ENCODE measurements at regions not wholly inside any gene's neighbourhood (a gene's known extent, or its start where the extent isn't known, plus 50 kb on each side); places are given as distances from the start of the nearest gene placed in this dataset.
A peak's percentile ranks its signal among the peaks of the same experiment; 100 is the strongest.
"Not testable (repeated sequence)": the region's sequence is repeated elsewhere in the genome, so short reads cannot be mapped to it uniquely, and the experiment has no call there.

GRCh38 chr22:48495751-48496080, 1332.0 kb downstream of the BRD1 start:
- no peak for DNase-seq (ENCODE audit: low read depth in 2 of 3, low spot score in 2 of 3)

GRCh38 chr22:48494968-48495750, 1332.5 kb downstream of the BRD1 start:
- no peak for DNase-seq (ENCODE audit: low read depth in 2 of 3, low spot score in 2 of 3)

DNA sequence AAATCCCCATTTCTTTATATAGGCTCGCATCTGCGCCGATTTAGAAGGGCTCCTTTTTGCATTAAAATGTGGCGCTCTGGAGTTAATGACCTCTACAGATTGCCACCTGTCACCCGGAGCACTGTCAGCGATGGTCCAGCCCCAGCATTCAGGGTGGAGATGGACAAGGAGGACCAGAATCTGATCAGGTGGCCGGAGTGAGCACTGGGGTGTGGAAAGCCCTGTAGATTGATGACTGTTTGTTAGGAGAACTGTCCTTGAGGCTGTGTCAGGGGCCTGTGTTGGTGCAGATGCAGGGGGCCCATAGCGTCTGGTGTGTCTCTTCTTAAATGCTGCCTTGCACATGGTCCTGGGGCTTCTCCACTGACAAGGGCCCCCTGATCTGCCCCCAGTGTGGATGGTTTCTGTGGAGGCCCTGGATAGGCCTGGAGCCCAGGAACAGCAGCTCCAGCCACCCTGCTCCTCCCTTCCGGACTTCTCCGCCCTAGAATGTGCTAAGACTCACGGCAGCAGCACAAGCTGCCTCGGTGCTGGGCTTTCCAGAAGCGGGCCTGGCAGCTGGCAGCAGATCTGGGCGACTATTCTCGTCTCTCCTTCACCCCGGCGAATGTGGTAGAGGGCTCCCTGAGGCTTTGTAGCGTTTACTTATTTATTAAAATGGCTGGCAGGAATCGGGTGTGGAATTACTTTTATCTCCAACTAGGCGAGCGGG, 1333.3 kb downstream of the BRD1 start:
- DNase-seq (ENCODE audit: low read depth in 2 of 3, low spot score in 2 of 3): no peak

- no peak for DNase-seq (ENCODE audit: low read depth in 2 of 3, low spot score in 2 of 3)
These were observed 1333.9 kb downstream of the BRD1 start for GRCh38 chr22:48493733-48494132.

- DNase-seq (ENCODE audit: low read depth in 2 of 3, low spot score in 2 of 3): peak in 2 of 3 donors; percentile 71 to 78
These were observed 1335.0 kb downstream of the BRD1 start for GRCh38 chr22:48492366-48493320.

- DNase-seq (ENCODE audit: low read depth in 2 of 3, low spot score in 2 of 3): no peak
These were observed 1336.2 kb downstream of the BRD1 start for GRCh38 chr22:48491451-48491941.

DNA sequence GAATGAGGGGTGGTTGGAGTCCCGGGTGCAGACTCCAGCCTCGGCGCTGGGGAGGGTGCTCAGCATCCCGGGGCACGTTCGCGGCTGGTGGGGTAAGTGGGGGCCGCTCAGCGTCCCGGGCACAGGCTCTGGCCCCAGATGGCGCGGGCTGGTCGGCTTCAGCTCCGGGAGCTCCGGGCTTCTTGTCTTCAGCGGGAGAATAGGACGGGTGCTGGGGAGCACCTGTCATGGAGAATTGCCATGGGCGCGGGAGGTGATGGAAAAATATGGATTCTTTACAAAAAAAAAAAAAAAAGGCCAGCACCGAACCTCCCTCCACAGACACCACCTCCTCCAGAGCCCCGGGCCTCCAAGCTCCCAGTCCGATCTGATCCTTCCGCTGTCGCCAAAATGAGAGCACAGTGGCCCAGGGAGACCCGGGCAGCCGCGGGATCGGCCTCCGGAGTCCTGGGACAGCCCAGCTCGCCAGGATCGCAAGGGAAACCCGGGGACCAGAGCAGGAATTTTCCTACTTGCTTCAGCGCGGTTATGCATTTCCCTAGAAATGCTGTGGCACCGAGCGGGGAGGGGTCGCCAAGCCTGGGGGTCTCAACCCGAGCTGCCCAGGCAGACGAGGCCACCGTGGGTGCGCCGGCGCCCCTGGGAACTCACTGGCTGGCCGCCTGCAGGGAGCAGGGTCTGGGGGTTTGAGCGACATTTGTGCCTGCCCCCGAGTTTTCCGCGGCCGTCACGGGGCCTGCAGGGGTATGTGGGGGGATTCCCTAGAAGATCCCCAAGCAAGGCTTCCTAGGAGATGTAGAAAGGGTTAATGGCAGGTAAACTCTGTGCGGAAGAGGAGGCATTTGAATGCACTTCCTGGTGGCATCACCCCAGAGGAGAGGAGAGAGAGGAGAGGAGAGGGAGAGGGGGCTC, 1336.9 kb downstream of the BRD1 start:
- DNase-seq (ENCODE audit: low read depth in 2 of 3, low spot score in 2 of 3): no peak

DNA sequence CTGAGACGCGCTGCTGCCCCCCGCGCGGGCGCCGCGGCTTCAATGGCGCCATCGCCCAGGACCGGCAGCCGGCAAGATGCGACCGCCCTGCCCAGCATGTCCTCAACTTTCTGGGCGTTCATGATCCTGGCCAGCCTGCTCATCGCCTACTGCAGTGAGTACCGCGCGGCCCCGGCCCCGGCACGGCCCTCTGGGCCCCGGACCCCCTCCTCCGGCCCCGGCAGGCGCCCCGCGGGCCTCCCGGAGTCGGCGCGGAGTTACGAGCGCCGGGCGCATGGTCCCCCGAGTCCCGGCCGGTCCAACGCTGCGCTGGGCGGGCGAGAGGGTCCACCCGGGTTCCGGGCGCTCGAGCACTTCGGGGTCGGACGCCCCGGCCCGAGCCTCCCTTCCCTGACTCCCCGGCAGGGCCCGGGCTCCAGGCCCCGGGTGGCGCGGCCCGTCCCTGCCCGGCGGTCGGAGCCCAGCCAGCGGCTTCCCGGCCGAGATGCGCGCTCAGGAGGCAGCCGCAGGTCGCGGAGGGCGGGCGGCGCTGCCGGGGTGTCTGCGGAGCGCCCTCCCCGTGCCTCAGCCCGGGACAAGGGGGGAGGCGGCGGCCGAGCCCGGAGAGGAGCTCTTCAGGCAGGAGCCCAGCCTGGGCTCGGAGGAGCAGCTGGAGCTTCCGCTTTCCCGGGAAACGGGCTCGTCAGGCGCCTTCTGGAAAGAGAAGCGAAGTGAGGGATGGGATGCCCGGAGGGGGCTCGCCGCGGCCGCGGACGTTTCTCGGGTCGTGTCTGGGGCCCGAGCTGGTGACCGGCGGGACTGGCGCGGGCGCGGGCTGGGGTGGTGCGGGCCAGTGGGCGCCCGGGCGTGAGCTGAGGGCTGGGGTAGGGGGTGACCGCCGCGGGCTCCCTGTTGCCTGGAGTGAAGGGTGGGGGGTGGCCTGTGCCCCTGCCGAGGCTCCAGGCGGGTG, 1337.8 kb downstream of the BRD1 start:
- no peak for DNase-seq (ENCODE audit: low read depth in 2 of 3, low spot score in 2 of 3)

DNA sequence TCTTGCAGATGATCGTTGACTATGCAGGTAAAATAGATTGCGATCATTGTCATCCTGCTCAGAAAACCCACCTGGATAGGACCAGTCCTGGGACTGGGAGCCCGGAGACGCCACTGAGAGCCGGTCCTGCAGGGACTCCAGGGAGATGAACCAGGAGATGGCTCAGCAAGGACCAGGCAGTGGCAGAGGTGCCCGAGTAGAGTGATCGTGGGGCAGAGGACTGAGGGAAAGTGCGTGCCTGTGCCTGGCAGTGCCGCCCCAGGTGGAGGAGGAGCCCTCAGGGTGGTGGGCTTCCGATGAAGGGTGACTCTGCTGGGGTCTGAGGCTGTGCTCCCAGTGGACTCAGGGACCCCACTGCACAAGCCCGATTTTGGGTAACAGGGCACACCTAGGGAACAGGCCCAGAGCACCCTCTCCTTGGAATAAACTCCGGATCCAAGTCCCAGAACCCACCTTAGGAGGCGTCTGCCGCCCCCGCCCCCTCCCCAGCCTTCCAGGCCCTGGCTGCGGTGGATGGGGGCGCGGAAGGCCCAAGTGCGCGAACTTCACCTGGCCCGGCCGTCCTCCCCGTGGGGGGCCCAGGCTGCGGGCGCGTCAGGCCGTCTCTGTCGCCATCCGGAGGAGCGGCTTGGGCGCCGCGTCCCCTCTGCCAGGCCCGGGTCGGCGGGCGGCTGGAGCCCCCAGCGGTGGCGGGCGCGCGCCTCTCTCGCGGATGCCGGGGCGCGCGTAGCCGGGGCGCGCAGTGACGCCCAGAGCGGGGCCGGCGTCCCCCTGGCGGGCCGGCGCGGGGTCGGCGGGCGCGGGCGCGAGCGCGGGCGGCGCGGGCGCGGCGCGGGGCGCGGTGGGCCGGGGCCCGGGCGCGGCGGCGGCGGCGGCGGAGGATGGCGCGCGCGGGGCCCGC, 1338.8 kb downstream of the BRD1 start:
- no peak for DNase-seq (ENCODE audit: low read depth in 2 of 3, low spot score in 2 of 3)

- DNase-seq (ENCODE audit: low read depth in 2 of 3, low spot score in 2 of 3): no peak
These were observed 1339.5 kb downstream of the BRD1 start for GRCh38 chr22:48488149-48488551.

GRCh38 chr22:48486558-48486957, 1341.1 kb downstream of the BRD1 start:
- no peak for DNase-seq (ENCODE audit: low read depth in 2 of 3, low spot score in 2 of 3)

DNA sequence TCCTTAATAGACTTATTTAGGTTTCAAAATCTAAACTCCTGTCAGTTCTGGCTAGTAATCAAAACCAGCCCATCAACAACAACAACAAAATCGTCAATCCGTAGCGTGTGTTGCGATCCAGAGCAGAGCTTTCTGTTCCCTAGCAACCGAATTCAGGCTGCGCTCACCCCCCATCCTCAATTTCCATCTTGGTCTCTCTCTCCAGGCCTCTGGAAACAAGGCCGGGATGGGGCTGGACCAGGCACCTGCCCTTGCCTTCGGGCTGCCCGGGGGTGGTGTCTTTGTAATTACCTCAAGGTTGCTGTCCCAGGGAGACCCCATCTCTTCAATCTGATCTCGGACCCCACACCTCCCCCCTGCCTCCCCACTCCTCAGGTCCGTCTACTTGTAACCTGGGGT, 1341.5 kb downstream of the BRD1 start:
- no peak for DNase-seq (ENCODE audit: low read depth in 2 of 3, low spot score in 2 of 3)

- DNase-seq (ENCODE audit: low read depth in 2 of 3, low spot score in 2 of 3): no peak
These were observed 1342.2 kb downstream of the BRD1 start for GRCh38 chr22:48485149-48486133.

GRCh38 chr22:48483764-48484528, 1343.7 kb downstream of the BRD1 start:
- DNase-seq (ENCODE audit: low read depth in 2 of 3, low spot score in 2 of 3): no peak

DNA sequence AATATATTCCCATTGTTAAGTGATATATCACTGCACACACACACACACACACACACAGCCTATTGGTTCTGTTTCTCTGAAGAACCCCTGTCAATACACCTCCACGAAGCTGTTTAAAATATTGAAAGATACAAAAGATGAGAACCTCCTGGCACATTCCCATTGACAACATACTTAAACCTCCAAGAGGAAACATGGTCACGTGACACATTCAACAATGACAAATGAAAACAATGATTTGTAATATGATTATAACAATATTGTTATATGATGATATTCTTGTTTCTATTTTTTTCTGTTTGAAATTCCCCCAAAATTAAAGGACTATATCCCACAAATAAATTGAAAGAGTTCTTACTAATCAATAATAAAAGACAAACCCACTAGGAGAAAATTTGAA, 1344.9 kb downstream of the BRD1 start:
- DNase-seq (ENCODE audit: low read depth in 2 of 3, low spot score in 2 of 3): no peak

DNA sequence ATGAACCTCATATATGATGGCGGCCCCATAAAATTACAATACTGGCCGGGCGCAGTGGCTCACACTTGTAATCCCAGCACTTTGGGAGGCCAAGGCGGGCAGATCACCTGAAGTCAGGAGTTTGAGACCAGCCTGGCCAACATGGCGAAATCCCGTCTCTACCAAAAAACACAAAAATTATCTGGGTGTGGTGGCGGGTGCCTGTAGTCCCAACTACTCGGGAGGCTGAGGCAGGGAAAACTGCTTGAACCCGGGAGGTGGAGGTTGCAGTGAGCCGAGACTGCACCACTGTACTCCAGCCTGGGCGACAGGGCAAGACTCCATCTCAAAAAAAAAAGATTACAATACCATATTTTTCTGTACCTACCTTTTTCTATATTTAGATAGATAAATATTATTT, 1345.5 kb downstream of the BRD1 start:
- not testable (repeated sequence) for DNase-seq (ENCODE audit: low read depth in 2 of 3, low spot score in 2 of 3)

Measured in hematopoietic multipotent progenitor cell (in vitro differentiated cells).